Smooth muscle cell (in vitro differentiated cells): ENCODE measurements at regions not wholly inside any gene's neighbourhood (a gene's known extent, or its start where the extent isn't known, plus 50 kb on each side); places are given as distances from the start of the nearest gene placed in this dataset.
"Not testable (repeated sequence)": the region's sequence is repeated elsewhere in the genome, so short reads cannot be mapped to it uniquely, and the experiment has no call there.

ENCODE experiments used
- DNase-seq: peaks from one replicate; lab custom pipeline; 2025; ENCODE audit not compliant: unreplicated experiment; lab: John Stamatoyannopoulos, UW
- H2AFZ ChIP-seq: fragments of 200-600 bp; sonication (generic); 2 replicates; pipeline ENCODE4 v1.6.0; 2016; ENCODE audit warnings: antibody characterized with exemption, low read depth, mild to moderate bottlenecking
- H3F3A ChIP-seq: fragments of 200-600 bp; sonication (generic); 2 replicates; pipeline ENCODE4 v1.6.0; 2017; ENCODE audit warnings: antibody characterized with exemption, low read depth
- H3K27ac ChIP-seq: fragments of 200-600 bp; sonication (generic); 2 replicates; pipeline ENCODE4 v1.5.1; 2016; ENCODE audit warnings: low read depth, mild to moderate bottlenecking
- H3K27me3 ChIP-seq: fragments of 200-600 bp; sonication (generic); 2 replicates; pipeline ENCODE4 v1.6.1; 2016; ENCODE audit warnings: low read depth, mild to moderate bottlenecking
- H3K36me3 ChIP-seq: fragments of 200-600 bp; sonication (generic); 2 replicates; pipeline ENCODE4 v1.5.1; 2016; ENCODE audit warnings: low read depth
- H3K4me1 ChIP-seq: fragments of 200-600 bp; sonication (generic); 2 replicates; pipeline ENCODE4 v1.5.1; 2016; ENCODE audit warnings: low read depth
- H3K4me2 ChIP-seq: fragments of 200-600 bp; sonication (generic); 2 replicates; pipeline ENCODE4 v1.6.0; 2016; ENCODE audit warnings: mild to moderate bottlenecking
- H3K4me3 ChIP-seq: fragments of 200-600 bp; sonication (generic); 2 replicates; pipeline ENCODE4 v1.5.1; 2016; ENCODE audit warnings: mild to moderate bottlenecking
- H3K79me2 ChIP-seq: fragments of 200-600 bp; sonication (generic); 2 replicates; pipeline ENCODE4 v1.6.0; 2016; ENCODE audit warnings: low read depth, mild to moderate bottlenecking
- H3K9ac ChIP-seq: fragments of 200-600 bp; sonication (generic); 2 replicates; pipeline ENCODE4 v1.6.0; 2016; ENCODE audit warnings: low read depth
- H3K9me3 ChIP-seq: fragments of 200-600 bp; sonication (generic); replicated peaks from 2 replicates; pipeline ENCODE4 v1.5.1; 2016; ENCODE audit warnings: low read depth
- H4K20me1 ChIP-seq: fragments of 200-600 bp; sonication (generic); 2 replicates; pipeline ENCODE4 v1.6.0; 2016; ENCODE audit warnings: low read depth
- WGBS: methylation state at CpG from one replicate; pipeline ENCODE4 v1.1.7; 2016; ENCODE audit warnings: low lambda C conversion rate; 5-methylcytosine and 5-hydroxymethylcytosine counted together
- TF ChIP-seq, protein P1 (sequence below): fragments of 200-600 bp; sonication (generic); IDR thresholded peaks from 2 replicates; pipeline ENCODE4 v1.5.1; 2017; ENCODE audit warnings: borderline replicate concordance, mild to moderate bottlenecking, antibody characterized with exemption; ENCODE audit not compliant: insufficient read depth, poor library complexity, severe bottlenecking

GRCh38 chr4:116243431-116243830 is 841.9 kb downstream of the TRAM1L1 start:
- H3K36me3 ChIP-seq = no peaks in the 10 kb centered on the region
- no peak overlapping the region for H2AFZ ChIP-seq
- no peak overlapping the region for H3K4me3 ChIP-seq
- no peaks in the 10 kb centered on the region for H3K27me3 ChIP-seq
- H3K4me1 ChIP-seq = no peaks in the 10 kb centered on the region
- no peaks in the 10 kb centered on the region for H3K9me3 ChIP-seq
- no peaks in the 10 kb centered on the region for H4K20me1 ChIP-seq
- no peak overlapping the region for H3K9ac ChIP-seq
- H3F3A ChIP-seq = no peaks in the 10 kb centered on the region
- H3K79me2 ChIP-seq = no peaks in the 10 kb centered on the region
- TF ChIP-seq, protein P1, sequence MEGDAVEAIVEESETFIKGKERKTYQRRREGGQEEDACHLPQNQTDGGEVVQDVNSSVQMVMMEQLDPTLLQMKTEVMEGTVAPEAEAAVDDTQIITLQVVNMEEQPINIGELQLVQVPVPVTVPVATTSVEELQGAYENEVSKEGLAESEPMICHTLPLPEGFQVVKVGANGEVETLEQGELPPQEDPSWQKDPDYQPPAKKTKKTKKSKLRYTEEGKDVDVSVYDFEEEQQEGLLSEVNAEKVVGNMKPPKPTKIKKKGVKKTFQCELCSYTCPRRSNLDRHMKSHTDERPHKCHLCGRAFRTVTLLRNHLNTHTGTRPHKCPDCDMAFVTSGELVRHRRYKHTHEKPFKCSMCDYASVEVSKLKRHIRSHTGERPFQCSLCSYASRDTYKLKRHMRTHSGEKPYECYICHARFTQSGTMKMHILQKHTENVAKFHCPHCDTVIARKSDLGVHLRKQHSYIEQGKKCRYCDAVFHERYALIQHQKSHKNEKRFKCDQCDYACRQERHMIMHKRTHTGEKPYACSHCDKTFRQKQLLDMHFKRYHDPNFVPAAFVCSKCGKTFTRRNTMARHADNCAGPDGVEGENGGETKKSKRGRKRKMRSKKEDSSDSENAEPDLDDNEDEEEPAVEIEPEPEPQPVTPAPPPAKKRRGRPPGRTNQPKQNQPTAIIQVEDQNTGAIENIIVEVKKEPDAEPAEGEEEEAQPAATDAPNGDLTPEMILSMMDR = no peak
- no peak for DNase-seq
- WGBS = 84% methylated on average over 2 of the region's 2 CpGs
- H3K4me2 ChIP-seq = no peak overlapping the region
- H3K27ac ChIP-seq = no peak overlapping the region

GRCh38 chr4:116233971-116234370 is 851.4 kb downstream of the TRAM1L1 start:
- no peak overlapping the region for H3K4me2 ChIP-seq
- DNase-seq = no peak
- H4K20me1 ChIP-seq = no peaks in the 10 kb centered on the region
- H3F3A ChIP-seq = no peaks in the 10 kb centered on the region
- no peak overlapping the region for H3K27ac ChIP-seq
- H3K9me3 ChIP-seq = no peaks in the 10 kb centered on the region
- H3K27me3 ChIP-seq = no peaks in the 10 kb centered on the region
- H2AFZ ChIP-seq = no peak overlapping the region
- H3K4me1 ChIP-seq = no peaks in the 10 kb centered on the region
- no peak overlapping the region for H3K4me3 ChIP-seq
- H3K9ac ChIP-seq = no peak overlapping the region
- TF ChIP-seq, protein P1 = no peak
- no peaks in the 10 kb centered on the region for H3K36me3 ChIP-seq
- H3K79me2 ChIP-seq = no peaks in the 10 kb centered on the region

- not testable (repeated sequence) for H3K9me3 ChIP-seq, DNase-seq, H3K36me3 ChIP-seq, H2AFZ ChIP-seq, H3K9ac ChIP-seq, H3K27ac ChIP-seq, H3K4me2 ChIP-seq, H3K4me1 ChIP-seq, H3K79me2 ChIP-seq, H3K4me3 ChIP-seq, H4K20me1 ChIP-seq, H3F3A ChIP-seq, H3K27me3 ChIP-seq
- WGBS = 61% methylated on average over 4 of the region's 4 CpGs
Measured at GRCh38 chr4:116231999-116232398, 853.4 kb downstream of the TRAM1L1 start.

- Histone ChIP-seq H3K36me3 (no peaks in the 10 kb centered on the region), H3K27me3 (no peaks in the 10 kb centered on the region), H3K27ac (no peak overlapping the region), H4K20me1 (no peaks in the 10 kb centered on the region), H3K4me1 (no peaks in the 10 kb centered on the region), H2AFZ (no peak overlapping the region), H3K4me3 (no peak overlapping the region), H3K9me3 (no peaks in the 10 kb centered on the region), H3K79me2 (no peaks in the 10 kb centered on the region), H3F3A (no peaks in the 10 kb centered on the region), H3K4me2 (no peak overlapping the region), H3K9ac (no peak overlapping the region)
- 82% methylated on average over 3 of the region's 3 CpGs for WGBS
- TF ChIP-seq, protein P1 = no peak
- no peak for DNase-seq
Measured at GRCh38 chr4:116229420-116229819, 856.0 kb downstream of the TRAM1L1 start.
